ENCODE measurements at regions not wholly inside any gene's neighbourhood (a gene's known extent, or its start where the extent isn't known, plus 50 kb on each side); places are given as distances from the start of the nearest gene placed in this dataset.

DNA sequence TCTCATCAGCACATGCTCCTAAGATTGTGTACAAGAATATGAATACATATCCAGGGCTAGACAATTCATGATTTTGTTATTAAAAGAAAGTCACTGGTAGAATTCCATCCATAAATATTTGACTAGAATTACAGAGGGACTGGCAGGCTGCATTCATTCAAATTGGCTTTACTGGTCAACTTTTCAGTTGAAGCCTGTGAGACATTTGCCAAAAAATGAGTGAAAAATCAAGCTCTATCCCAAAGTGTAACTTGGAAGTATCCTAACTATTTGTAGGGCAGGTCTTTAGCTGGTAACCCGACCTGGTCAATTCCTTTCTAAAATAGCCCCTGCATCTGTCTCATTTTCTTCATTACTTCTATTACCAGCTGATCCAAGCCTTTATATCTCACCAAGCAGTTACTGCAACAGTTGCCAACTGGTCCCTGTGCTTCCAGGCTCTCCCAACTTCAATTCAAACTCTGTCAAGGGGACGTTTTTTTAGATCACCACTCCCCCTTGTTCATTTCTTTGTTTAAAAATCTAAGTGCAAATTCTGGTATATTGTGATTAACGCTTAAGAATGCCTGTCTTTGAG is 173.1 kb upstream of the TBL1XR1 start:
- TF ChIP-seq SIN3A (IDR thresholded peaks at IDR 0.05; ENCODE audit: borderline replicate concordance, insufficient read depth, low read length) (no peak), POLR2AphosphoS5 (IDR thresholded peaks at IDR 0.05; ENCODE audit: low read depth, low read length) (no peak)

DNA sequence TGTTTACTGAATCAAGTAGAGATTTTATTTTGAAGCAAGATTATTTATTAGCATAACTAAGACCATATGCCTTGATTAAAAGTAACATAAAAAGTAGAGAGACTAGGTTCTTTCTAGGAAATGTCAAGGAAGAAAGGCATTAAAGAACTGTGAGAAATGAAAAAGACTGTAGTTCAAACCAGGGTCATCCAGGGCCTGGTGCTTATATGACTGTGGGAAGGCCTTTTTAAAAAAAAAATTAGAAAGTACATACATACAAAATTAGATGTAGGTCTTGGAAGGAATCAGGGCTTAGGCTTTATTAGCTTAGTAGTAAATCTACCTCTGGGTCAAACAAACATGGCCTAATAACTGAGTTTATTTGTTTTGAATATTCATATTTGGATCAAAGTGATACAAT is 173.9 kb upstream of the TBL1XR1 start:
- TF ChIP-seq FOXP2 (optimal IDR thresholded peaks at IDR 0.05; ENCODE audit: borderline replicate concordance, extremely low read depth, extremely low read length, insufficient read depth) (no peak), TAF1 (IDR thresholded peaks at IDR 0.05; ENCODE audit: borderline replicate concordance, insufficient read depth, low read length) (no peak), REST (IDR thresholded peaks at IDR 0.05; ENCODE audit: insufficient read depth in 1 of 2, low read depth in 2 of 2, low read length in 2 of 2) (no peak), POLR2AphosphoS5 (IDR thresholded peaks at IDR 0.05; ENCODE audit: low read depth, low read length) (no peak), SIN3A (IDR thresholded peaks at IDR 0.05; ENCODE audit: borderline replicate concordance, insufficient read depth, low read length) (no peak)

- TF ChIP-seq POLR2AphosphoS5 (IDR thresholded peaks at IDR 0.05; ENCODE audit: low read depth, low read length), result no peak
- TF ChIP-seq REST (IDR thresholded peaks at IDR 0.05; ENCODE audit: insufficient read depth in 1 of 2, low read depth in 2 of 2, low read length in 2 of 2), result no peak
- no peak for TF ChIP-seq TAF1 (IDR thresholded peaks at IDR 0.05; ENCODE audit: borderline replicate concordance, insufficient read depth, low read length)
- TF ChIP-seq FOXP2 (optimal IDR thresholded peaks at IDR 0.05; ENCODE audit: borderline replicate concordance, extremely low read depth, extremely low read length, insufficient read depth), result no peak
- no peak for TF ChIP-seq SIN3A (IDR thresholded peaks at IDR 0.05; ENCODE audit: borderline replicate concordance, insufficient read depth, low read length)
Measured at GRCh38 chr3:177371888-177372287, 174.6 kb upstream of the TBL1XR1 start.

DNA sequence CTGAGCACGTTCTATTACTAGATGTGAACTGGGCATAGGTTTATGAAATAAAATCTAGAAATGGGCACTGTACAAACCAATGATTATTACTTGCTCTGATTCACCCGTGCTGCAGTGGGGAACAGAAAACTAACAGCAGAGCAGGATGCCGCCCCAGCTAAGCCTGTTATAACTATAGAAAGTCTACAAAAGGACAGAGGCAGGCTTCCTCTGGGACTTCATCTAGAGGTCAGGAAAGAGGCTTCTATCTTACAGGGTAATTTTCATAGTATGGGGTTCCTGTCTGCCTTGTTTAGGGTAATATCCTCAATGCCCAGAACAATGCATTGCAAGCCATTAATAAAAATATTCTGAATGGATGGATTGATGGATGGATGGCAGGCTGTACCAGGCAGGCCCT is 177.0 kb upstream of the TBL1XR1 start:
- TF ChIP-seq FOXP2 (optimal IDR thresholded peaks at IDR 0.05; ENCODE audit: borderline replicate concordance, extremely low read depth, extremely low read length, insufficient read depth) (no peak), TAF1 (IDR thresholded peaks at IDR 0.05; ENCODE audit: borderline replicate concordance, insufficient read depth, low read length) (no peak), SIN3A (IDR thresholded peaks at IDR 0.05; ENCODE audit: borderline replicate concordance, insufficient read depth, low read length) (no peak), POLR2AphosphoS5 (IDR thresholded peaks at IDR 0.05; ENCODE audit: low read depth, low read length) (no peak), REST (IDR thresholded peaks at IDR 0.05; ENCODE audit: insufficient read depth in 1 of 2, low read depth in 2 of 2, low read length in 2 of 2) (no peak)

DNA sequence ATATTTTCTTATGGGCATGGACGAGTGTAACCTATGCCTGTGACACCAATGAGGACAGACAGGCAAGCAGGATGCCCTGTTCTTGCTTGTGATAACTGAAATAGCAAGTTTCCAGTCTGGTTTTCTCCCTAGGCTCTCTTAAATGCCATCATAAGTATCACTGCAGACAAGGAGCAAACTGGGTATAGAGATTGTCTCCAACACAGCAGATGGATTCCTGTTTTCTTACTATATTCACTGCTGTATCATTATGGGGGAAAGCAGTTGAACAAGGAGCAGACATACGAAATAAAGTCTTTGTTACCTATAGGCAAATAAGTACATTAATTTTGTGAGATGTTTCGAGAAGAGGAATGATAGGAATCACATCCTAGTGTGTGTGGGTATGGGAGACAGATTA is 178.0 kb upstream of the TBL1XR1 start:
- no peak for TF ChIP-seq POLR2AphosphoS5 (IDR thresholded peaks at IDR 0.05; ENCODE audit: low read depth, low read length)
- no peak for TF ChIP-seq REST (IDR thresholded peaks at IDR 0.05; ENCODE audit: insufficient read depth in 1 of 2, low read depth in 2 of 2, low read length in 2 of 2)
- no peak for TF ChIP-seq FOXP2 (optimal IDR thresholded peaks at IDR 0.05; ENCODE audit: borderline replicate concordance, extremely low read depth, extremely low read length, insufficient read depth)
- TF ChIP-seq SIN3A (IDR thresholded peaks at IDR 0.05; ENCODE audit: borderline replicate concordance, insufficient read depth, low read length), result no peak
- TF ChIP-seq TAF1 (IDR thresholded peaks at IDR 0.05; ENCODE audit: borderline replicate concordance, insufficient read depth, low read length), result no peak
